T-helper 1 cell (primary cell): ENCODE measurements at regions not wholly inside any gene's neighbourhood (a gene's known extent, or its start where the extent isn't known, plus 50 kb on each side); places are given as distances from the start of the nearest gene placed in this dataset.
"Not testable (repeated sequence)": the region's sequence is repeated elsewhere in the genome, so short reads cannot be mapped to it uniquely, and the experiment has no call there.

Experiments used
- DNase-seq, 5 donors: peaks; one replicate each; pipeline ENCODE4 v3.0.0-alpha.2; 2012 to 2020

GRCh38 chr5:50343715-50344114, 97.4 kb downstream of the EMB start:
- no peak for DNase-seq

- no peak for DNase-seq
Measured at GRCh38 chr5:50340757-50341156, 100.3 kb downstream of the EMB start.

GRCh38 chr5:50330633-50331032, 110.5 kb downstream of the EMB start:
- not testable (repeated sequence) for DNase-seq

- DNase-seq: no peak
Measured at GRCh38 chr5:50328193-50328729, 112.8 kb downstream of the EMB start.

GRCh38 chr5:50325237-50325832, 115.8 kb downstream of the EMB start:
- DNase-seq: peak in 1 of 5 donors; percentile 22

GRCh38 chr5:50320131-50320749, 120.8 kb downstream of the EMB start:
- DNase-seq: no peak

GRCh38 chr5:50318220-50318619, 122.9 kb downstream of the EMB start:
- DNase-seq: no peak

- not testable (repeated sequence) for DNase-seq
Measured at GRCh38 chr5:50306488-50306887, 134.6 kb downstream of the EMB start.

GRCh38 chr5:50302815-50303490, 138.1 kb downstream of the EMB start:
- no peak for DNase-seq

- no peak for DNase-seq
Measured at GRCh38 chr5:50301756-50302155, 139.3 kb downstream of the EMB start.

GRCh38 chr5:50300878-50301277, 140.2 kb downstream of the EMB start:
- no peak for DNase-seq

- DNase-seq: no peak
Measured at GRCh38 chr5:50299896-50300295, 141.2 kb downstream of the EMB start.

GRCh38 chr5:50292735-50293394, 148.2 kb downstream of the EMB start:
- DNase-seq: no peak

GRCh38 chr5:50280461-50280860, 160.6 kb downstream of the EMB start:
- DNase-seq: not testable (repeated sequence)
